ENCODE measurements at regions not wholly inside any gene's neighbourhood (a gene's known extent, or its start where the extent isn't known, plus 50 kb on each side); places are given as distances from the start of the nearest gene placed in this dataset.

GRCh38 chr1:217193151-217193550 is 437.7 kb downstream of the GPATCH2 start:
- H3K9ac ChIP-seq (ENCODE audit: low read length) = no peak overlapping the region
- no peak for TF ChIP-seq EZH2phosphoT487 (IDR thresholded peaks at IDR 0.05; ENCODE audit: low read depth)
- TF ChIP-seq, protein P1, sequence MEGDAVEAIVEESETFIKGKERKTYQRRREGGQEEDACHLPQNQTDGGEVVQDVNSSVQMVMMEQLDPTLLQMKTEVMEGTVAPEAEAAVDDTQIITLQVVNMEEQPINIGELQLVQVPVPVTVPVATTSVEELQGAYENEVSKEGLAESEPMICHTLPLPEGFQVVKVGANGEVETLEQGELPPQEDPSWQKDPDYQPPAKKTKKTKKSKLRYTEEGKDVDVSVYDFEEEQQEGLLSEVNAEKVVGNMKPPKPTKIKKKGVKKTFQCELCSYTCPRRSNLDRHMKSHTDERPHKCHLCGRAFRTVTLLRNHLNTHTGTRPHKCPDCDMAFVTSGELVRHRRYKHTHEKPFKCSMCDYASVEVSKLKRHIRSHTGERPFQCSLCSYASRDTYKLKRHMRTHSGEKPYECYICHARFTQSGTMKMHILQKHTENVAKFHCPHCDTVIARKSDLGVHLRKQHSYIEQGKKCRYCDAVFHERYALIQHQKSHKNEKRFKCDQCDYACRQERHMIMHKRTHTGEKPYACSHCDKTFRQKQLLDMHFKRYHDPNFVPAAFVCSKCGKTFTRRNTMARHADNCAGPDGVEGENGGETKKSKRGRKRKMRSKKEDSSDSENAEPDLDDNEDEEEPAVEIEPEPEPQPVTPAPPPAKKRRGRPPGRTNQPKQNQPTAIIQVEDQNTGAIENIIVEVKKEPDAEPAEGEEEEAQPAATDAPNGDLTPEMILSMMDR (IDR thresholded peaks at IDR 0.05; ENCODE audit: low read depth, low read length) = no peak
- no peak overlapping the region for H3K27ac ChIP-seq (ENCODE audit: low read length)
- H3K27me3 ChIP-seq (ENCODE audit: low read depth, low read length) = no peaks in the 10 kb centered on the region
- no peaks in the 10 kb centered on the region for H3K79me2 ChIP-seq (ENCODE audit: low read length)
- H4K20me1 ChIP-seq (ENCODE audit: insufficient read depth, low read length) = no peaks in the 10 kb centered on the region
- no peak overlapping the region for H3K4me3 ChIP-seq (ENCODE audit: low read length)
- H3K9me3 ChIP-seq (ENCODE audit: insufficient read depth, low read length) = no peaks in the 10 kb centered on the region
- H3K4me2 ChIP-seq (ENCODE audit: low read length) = no peak overlapping the region
- H2AFZ ChIP-seq (ENCODE audit: low read depth, low read length) = no peak overlapping the region
- no peaks in the 10 kb centered on the region for H3K36me3 ChIP-seq (replicated peaks; ENCODE audit: low read depth, low read length)
- no peaks in the 10 kb centered on the region for H3K4me1 ChIP-seq (ENCODE audit: low read length)

GRCh38 chr1:217191441-217191840 is 439.4 kb downstream of the GPATCH2 start:
- Histone ChIP-seq H3K9ac (ENCODE audit: low read length) (no peak overlapping the region), H3K4me1 (ENCODE audit: low read length) (no peaks in the 10 kb centered on the region), H3K4me2 (ENCODE audit: low read length) (no peak overlapping the region), H3K27me3 (ENCODE audit: low read depth, low read length) (no peaks in the 10 kb centered on the region), H3K27ac (ENCODE audit: low read length) (no peak overlapping the region), H3K9me3 (ENCODE audit: insufficient read depth, low read length) (no peaks in the 10 kb centered on the region), H3K4me3 (ENCODE audit: low read length) (no peak overlapping the region), H3K79me2 (ENCODE audit: low read length) (no peaks in the 10 kb centered on the region), H3K36me3 (replicated peaks; ENCODE audit: low read depth, low read length) (no peaks in the 10 kb centered on the region), H2AFZ (ENCODE audit: low read depth, low read length) (no peak overlapping the region), H4K20me1 (ENCODE audit: insufficient read depth, low read length) (no peaks in the 10 kb centered on the region)
- no peak for TF ChIP-seq EZH2phosphoT487 (IDR thresholded peaks at IDR 0.05; ENCODE audit: low read depth)
- TF ChIP-seq, protein P1 (IDR thresholded peaks at IDR 0.05; ENCODE audit: low read depth, low read length) = no peak

- Histone ChIP-seq H4K20me1 (ENCODE audit: insufficient read depth, low read length) (no peaks in the 10 kb centered on the region), H3K79me2 (ENCODE audit: low read length) (no peaks in the 10 kb centered on the region), H3K9me3 (ENCODE audit: insufficient read depth, low read length) (no peaks in the 10 kb centered on the region), H3K4me3 (ENCODE audit: low read length) (no peak overlapping the region), H3K4me2 (ENCODE audit: low read length) (no peak overlapping the region), H2AFZ (ENCODE audit: low read depth, low read length) (no peak overlapping the region), H3K36me3 (replicated peaks; ENCODE audit: low read depth, low read length) (no peaks in the 10 kb centered on the region), H3K27me3 (ENCODE audit: low read depth, low read length) (no peaks in the 10 kb centered on the region), H3K27ac (ENCODE audit: low read length) (no peak overlapping the region), H3K9ac (ENCODE audit: low read length) (no peak overlapping the region), H3K4me1 (ENCODE audit: low read length) (no peaks in the 10 kb centered on the region)
- no peak for TF ChIP-seq EZH2phosphoT487 (IDR thresholded peaks at IDR 0.05; ENCODE audit: low read depth)
- TF ChIP-seq, protein P1 (IDR thresholded peaks at IDR 0.05; ENCODE audit: low read depth, low read length) = no peak
These were observed 440.5 kb downstream of the GPATCH2 start for GRCh38 chr1:217190359-217190758.

- H3K4me2 ChIP-seq (ENCODE audit: low read length) = no peak overlapping the region
- no peaks in the 10 kb centered on the region for H3K4me1 ChIP-seq (ENCODE audit: low read length)
- no peak overlapping the region for H2AFZ ChIP-seq (ENCODE audit: low read depth, low read length)
- H3K79me2 ChIP-seq (ENCODE audit: low read length) = no peaks in the 10 kb centered on the region
- H4K20me1 ChIP-seq (ENCODE audit: insufficient read depth, low read length) = no peaks in the 10 kb centered on the region
- no peaks in the 10 kb centered on the region for H3K27me3 ChIP-seq (ENCODE audit: low read depth, low read length)
- no peak for TF ChIP-seq EZH2phosphoT487 (IDR thresholded peaks at IDR 0.05; ENCODE audit: low read depth)
- TF ChIP-seq, protein P1 (IDR thresholded peaks at IDR 0.05; ENCODE audit: low read depth, low read length) = no peak
- H3K4me3 ChIP-seq (ENCODE audit: low read length) = no peak overlapping the region
- no peak overlapping the region for H3K27ac ChIP-seq (ENCODE audit: low read length)
- H3K36me3 ChIP-seq (replicated peaks; ENCODE audit: low read depth, low read length) = no peaks in the 10 kb centered on the region
- H3K9ac ChIP-seq (ENCODE audit: low read length) = no peak overlapping the region
- H3K9me3 ChIP-seq (ENCODE audit: insufficient read depth, low read length) = no peaks in the 10 kb centered on the region
These were observed 441.5 kb downstream of the GPATCH2 start for GRCh38 chr1:217189362-217189761.

Measured in OCI-LY3 (cell line).